ENCODE measurements at regions not wholly inside any gene's neighbourhood (a gene's known extent, or its start where the extent isn't known, plus 50 kb on each side); places are given as distances from the start of the nearest gene placed in this dataset.
"Not testable (repeated sequence)": the region's sequence is repeated elsewhere in the genome, so short reads cannot be mapped to it uniquely, and the experiment has no call there.

GRCh38 chr2:65779021-65779420 lies 346.6 kb upstream of the SPRED2 start:
- no peak for DNase-seq

GRCh38 chr2:65778137-65778536 lies 345.7 kb upstream of the SPRED2 start:
- DNase-seq: peak; percentile 2

GRCh38 chr2:65775839-65776238 lies 343.4 kb upstream of the SPRED2 start:
- DNase-seq: no peak

- DNase-seq: no peak
Measured at GRCh38 chr2:65767946-65768345, 335.5 kb upstream of the SPRED2 start.

GRCh38 chr2:65766768-65767267 lies 334.4 kb upstream of the SPRED2 start:
- no peak for DNase-seq

GRCh38 chr2:65765376-65765775 lies 333.0 kb upstream of the SPRED2 start:
- no peak for DNase-seq

- DNase-seq: no peak
Measured at GRCh38 chr2:65762068-65762467, 329.7 kb upstream of the SPRED2 start.

- no peak for DNase-seq
Measured at GRCh38 chr2:65754219-65754618, 321.8 kb upstream of the SPRED2 start.

GRCh38 chr2:65751408-65751807 lies 319.0 kb upstream of the SPRED2 start:
- no peak for DNase-seq

- peak; percentile 35 for DNase-seq
Measured at GRCh38 chr2:65749545-65749944, 317.1 kb upstream of the SPRED2 start.

- DNase-seq: not testable (repeated sequence)
Measured at GRCh38 chr2:65747875-65748274, 315.5 kb upstream of the SPRED2 start.

GRCh38 chr2:65746931-65747675 lies 314.7 kb upstream of the SPRED2 start:
- no peak for DNase-seq

GRCh38 chr2:65744477-65745200 lies 312.2 kb upstream of the SPRED2 start:
- DNase-seq: no peak

GRCh38 chr2:65742977-65743376 lies 310.6 kb upstream of the SPRED2 start:
- no peak for DNase-seq

- DNase-seq: no peak
Measured at GRCh38 chr2:65739927-65740326, 307.5 kb upstream of the SPRED2 start.

- no peak for DNase-seq
Measured at GRCh38 chr2:65737452-65738011, 305.1 kb upstream of the SPRED2 start.

- no peak for DNase-seq
Measured at GRCh38 chr2:65731476-65731875, 299.1 kb upstream of the SPRED2 start.

GRCh38 chr2:65730186-65730585 lies 297.8 kb upstream of the SPRED2 start:
- DNase-seq: no peak

- DNase-seq: no peak
Measured at GRCh38 chr2:65729246-65729645, 296.8 kb upstream of the SPRED2 start.

- DNase-seq: no peak
Measured at GRCh38 chr2:65728477-65729180, 296.2 kb upstream of the SPRED2 start.

GRCh38 chr2:65727816-65728215 lies 295.4 kb upstream of the SPRED2 start:
- DNase-seq: no peak

GRCh38 chr2:65727381-65727780 lies 295.0 kb upstream of the SPRED2 start:
- no peak for DNase-seq

GRCh38 chr2:65724752-65725151 lies 292.4 kb upstream of the SPRED2 start:
- DNase-seq: no peak
